ENCODE measurements at regions not wholly inside any gene's neighbourhood (a gene's known extent, or its start where the extent isn't known, plus 50 kb on each side); places are given as distances from the start of the nearest gene placed in this dataset.
A peak's percentile ranks its signal among the peaks of the same experiment; 100 is the strongest.

- no peak for DNase-seq (ENCODE audit: low spot score)
Measured at GRCh38 chr2:223107825-223108224, 55.8 kb downstream of the KCNE4 start.

GRCh38 chr2:223108351-223109050 is 56.5 kb downstream of the KCNE4 start:
- no peak for DNase-seq (ENCODE audit: low spot score)

DNA sequence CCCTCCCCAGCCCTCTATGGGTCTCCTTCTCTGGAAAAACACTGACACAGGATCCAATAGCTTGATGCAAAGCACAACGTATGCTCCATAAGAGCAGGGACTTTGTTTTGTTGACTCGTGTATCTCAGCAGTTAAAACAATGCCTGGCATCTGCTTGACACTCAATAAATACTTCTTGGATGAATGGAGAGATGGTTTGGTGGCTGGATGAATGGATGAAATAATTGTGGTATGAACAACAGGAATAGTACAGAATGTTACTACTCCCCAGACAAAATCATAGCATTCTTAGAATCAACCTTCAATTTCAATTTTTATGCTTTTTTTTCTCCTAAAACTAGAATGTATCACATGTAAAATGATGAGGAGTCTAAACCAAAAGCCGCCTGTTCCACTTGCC is 57.4 kb downstream of the KCNE4 start:
- DNase-seq (ENCODE audit: low spot score) = no peak

GRCh38 chr2:223113161-223113560 is 61.2 kb downstream of the KCNE4 start:
- DNase-seq (ENCODE audit: low spot score) = no peak

DNA sequence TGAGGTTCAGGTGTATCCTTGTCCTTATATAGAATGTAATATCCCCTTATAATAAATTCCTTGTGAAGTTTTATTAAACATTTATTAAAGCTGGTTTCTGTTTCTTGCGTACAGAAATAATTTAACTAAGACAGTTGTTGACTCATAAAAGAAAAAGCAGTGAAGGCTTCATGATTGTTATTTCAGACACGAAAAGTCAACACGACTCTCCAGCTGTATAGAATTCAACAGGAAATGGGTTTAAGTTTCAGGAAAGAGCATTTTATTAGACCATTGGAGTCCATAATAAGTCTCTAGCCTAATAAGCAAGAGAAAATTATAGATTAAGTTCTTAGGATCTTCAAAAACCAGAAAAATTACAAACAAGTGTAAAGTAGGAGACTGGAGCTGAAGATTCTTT is 62.2 kb downstream of the KCNE4 start:
- no peak for DNase-seq (ENCODE audit: low spot score)

GRCh38 chr2:223114917-223115316 is 62.9 kb downstream of the KCNE4 start:
- no peak for DNase-seq (ENCODE audit: low spot score)

DNA sequence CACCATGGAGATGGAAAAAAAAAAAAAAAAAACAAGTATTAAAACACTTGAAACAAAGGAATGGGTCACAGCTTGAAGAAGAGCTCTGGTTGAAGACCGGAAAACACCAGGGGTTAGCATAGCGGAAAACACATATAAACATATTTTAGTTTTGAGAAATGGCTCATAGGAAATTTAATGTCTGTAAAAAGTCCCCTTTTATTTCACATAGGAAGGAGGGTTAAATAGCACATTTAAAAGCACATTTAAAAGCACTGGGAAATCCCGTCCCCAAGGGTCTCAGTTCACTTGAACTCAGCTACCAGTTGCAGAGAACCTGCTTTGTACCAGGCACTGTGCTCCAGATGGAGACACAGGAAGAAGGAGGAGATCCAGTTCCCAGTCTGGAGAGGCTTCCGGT is 65.5 kb downstream of the KCNE4 start:
- DNase-seq (ENCODE audit: low spot score) = no peak

GRCh38 chr2:223121283-223121682 is 69.3 kb downstream of the KCNE4 start:
- DNase-seq (ENCODE audit: low spot score) = no peak

GRCh38 chr2:223122781-223123180 is 70.8 kb downstream of the KCNE4 start:
- DNase-seq (ENCODE audit: low spot score) = no peak

- peak; percentile 12 for DNase-seq (ENCODE audit: low spot score)
Measured at GRCh38 chr2:223123855-223124610, 72.0 kb downstream of the KCNE4 start.

DNA sequence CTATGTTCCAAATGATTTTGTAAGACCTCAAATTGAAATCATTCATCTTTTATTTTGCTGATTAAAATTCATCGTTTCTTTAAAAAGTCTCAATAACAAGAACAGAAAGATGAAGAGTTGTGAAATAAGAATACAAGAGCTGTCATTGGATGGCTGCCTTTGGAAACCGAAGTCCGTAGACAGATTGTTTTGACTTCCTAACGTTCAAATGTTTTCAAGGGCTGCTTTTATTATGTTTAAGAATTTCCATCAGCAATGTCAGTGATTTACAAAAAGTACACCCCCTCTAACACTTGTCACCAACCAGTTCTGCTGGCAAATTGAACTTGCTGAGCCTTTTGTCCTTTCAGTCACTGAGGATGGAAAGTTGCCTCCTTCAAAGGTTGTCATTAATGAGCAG is 89.6 kb downstream of the KCNE4 start:
- no peak for DNase-seq (ENCODE audit: low spot score)

DNA sequence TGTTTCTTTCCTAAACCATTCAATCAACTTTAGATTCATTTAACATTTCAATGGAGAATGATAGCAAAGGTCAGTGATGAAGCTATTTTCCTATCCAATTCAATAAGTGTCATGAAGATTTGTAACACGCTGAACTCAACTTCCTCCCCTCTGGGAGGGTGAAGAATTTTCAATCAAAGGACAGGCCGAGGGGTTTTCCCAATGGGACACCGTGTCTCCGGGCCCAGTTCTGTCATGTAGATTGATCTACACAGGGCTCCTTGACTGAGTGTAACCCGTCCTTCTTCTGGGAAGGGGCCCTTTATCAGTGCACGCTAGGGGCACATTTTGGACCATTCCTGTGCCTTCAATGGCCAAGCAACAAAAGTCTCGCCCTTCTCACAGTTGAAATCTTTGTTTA is 90.1 kb downstream of the KCNE4 start:
- no peak for DNase-seq (ENCODE audit: low spot score)

- DNase-seq (ENCODE audit: low spot score) = no peak
Measured at GRCh38 chr2:223147431-223147830, 95.4 kb downstream of the KCNE4 start.

DNA sequence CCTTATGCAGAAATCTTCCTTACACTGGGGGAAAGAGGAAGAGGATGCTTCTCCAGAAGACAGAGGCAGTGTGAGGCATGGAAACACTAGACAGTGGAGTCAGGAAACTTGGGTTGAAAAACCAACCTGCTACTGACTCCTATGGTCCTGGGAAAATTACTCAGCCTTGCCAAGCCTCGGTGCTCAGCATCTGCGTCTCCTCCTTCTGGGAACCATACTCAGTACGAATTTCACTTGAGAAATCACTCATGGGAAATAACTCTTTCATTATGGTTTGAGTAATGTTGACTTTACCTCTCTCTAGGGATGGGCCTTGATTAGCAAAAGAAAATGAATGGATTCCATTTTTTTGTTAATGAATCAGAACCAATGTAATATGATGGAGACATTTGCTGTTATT is 96.5 kb downstream of the KCNE4 start:
- DNase-seq (ENCODE audit: low spot score) = no peak

GRCh38 chr2:223155956-223156355 is 104.0 kb downstream of the KCNE4 start:
- DNase-seq (ENCODE audit: low spot score) = no peak

- no peak for DNase-seq (ENCODE audit: low spot score)
Measured at GRCh38 chr2:223161873-223162458, 110.0 kb downstream of the KCNE4 start.

GRCh38 chr2:223165423-223166214 is 113.6 kb downstream of the KCNE4 start:
- DNase-seq (ENCODE audit: low spot score) = no peak

DNA sequence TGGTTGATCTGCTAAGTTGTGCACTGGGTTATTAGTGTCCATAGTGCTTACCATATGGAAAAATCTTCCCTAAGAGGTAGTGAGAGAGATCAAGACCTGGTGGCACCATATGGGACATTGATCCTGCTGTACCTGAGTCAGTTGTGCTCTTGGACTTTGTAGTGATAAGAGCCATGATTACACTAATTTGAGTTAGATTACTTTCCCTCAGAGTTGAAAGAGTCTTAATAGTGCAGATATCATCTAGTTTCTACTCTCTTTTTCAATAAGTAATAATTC is 114.2 kb downstream of the KCNE4 start:
- no peak for DNase-seq (ENCODE audit: low spot score)

- DNase-seq (ENCODE audit: low spot score) = no peak
Measured at GRCh38 chr2:223166983-223167650, 115.1 kb downstream of the KCNE4 start.

GRCh38 chr2:223169830-223170605 is 118.0 kb downstream of the KCNE4 start:
- DNase-seq (ENCODE audit: low spot score) = no peak

DNA sequence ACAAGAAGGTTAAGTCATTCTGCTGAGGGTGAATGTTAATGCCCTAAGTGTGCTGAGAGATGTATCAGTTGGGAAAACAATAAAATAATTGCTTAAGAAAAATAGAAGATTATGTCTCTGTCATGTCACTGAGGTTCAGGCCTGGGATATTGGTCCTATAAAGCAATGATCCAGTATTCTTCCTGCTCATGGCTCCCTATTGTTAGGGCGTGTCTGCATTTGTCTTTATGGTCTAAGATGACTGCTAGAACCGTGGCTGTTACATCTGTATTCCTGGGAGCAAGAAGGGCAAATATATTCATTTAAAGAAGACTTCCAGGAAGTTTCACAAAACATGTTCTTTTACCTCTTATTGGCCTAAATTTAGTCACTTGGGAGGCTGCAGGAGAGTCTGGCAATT is 125.0 kb downstream of the KCNE4 start:
- no peak for DNase-seq (ENCODE audit: low spot score)

Data from AG08396 (cell line).